A673 (cell line): ENCODE measurements at regions not wholly inside any gene's neighbourhood (a gene's known extent, or its start where the extent isn't known, plus 50 kb on each side); places are given as distances from the start of the nearest gene placed in this dataset.

Experiments used
- CTCF ChIP-seq: fragments of 300-800, 200-600 bp; sonication (generic); conservative IDR thresholded peaks from 2 replicates; pipeline ENCODE4 v1.5.1; 2017; ENCODE audit warnings: low read depth, mild to moderate bottlenecking, antibody characterized with exemption, low read length, moderate library complexity, mixed read lengths
- EZH2 ChIP-seq: fragments of 200-600 bp; sonication (generic); IDR thresholded peaks from 2 replicates; pipeline ENCODE4 v1.6.1; 2017; ENCODE audit warnings: borderline replicate concordance, low read depth, mild to moderate bottlenecking, mixed read lengths, antibody characterized with exemption, low read length; ENCODE audit not compliant: poor library complexity, severe bottlenecking

GRCh38 chr16:82499302-82499701, 127.5 kb upstream of the CDH13 start:
- no peak for TF ChIP-seq CTCF
- TF ChIP-seq EZH2: no peak
